ENCODE measurements at regions not wholly inside any gene's neighbourhood (a gene's known extent, or its start where the extent isn't known, plus 50 kb on each side); places are given as distances from the start of the nearest gene placed in this dataset.
"Not testable (repeated sequence)": the region's sequence is repeated elsewhere in the genome, so short reads cannot be mapped to it uniquely, and the experiment has no call there.

GRCh38 chr12:33589576-33590114, 150.0 kb upstream of the SYT10 start:
- DNase-seq (ENCODE audit: low read depth in 2 of 2) = no peak

GRCh38 chr12:33593753-33594152, 154.1 kb upstream of the SYT10 start:
- DNase-seq (ENCODE audit: low read depth in 2 of 2) = no peak

GRCh38 chr12:33596061-33596460, 156.4 kb upstream of the SYT10 start:
- DNase-seq (ENCODE audit: low read depth in 2 of 2) = no peak

GRCh38 chr12:33596814-33597213, 157.2 kb upstream of the SYT10 start:
- DNase-seq (ENCODE audit: low read depth in 2 of 2) = no peak

GRCh38 chr12:33602515-33602914, 162.9 kb upstream of the SYT10 start:
- DNase-seq (ENCODE audit: low read depth in 2 of 2) = no peak

GRCh38 chr12:33605757-33606156, 166.1 kb upstream of the SYT10 start:
- no peak for DNase-seq (ENCODE audit: low read depth in 2 of 2)

- no peak for DNase-seq (ENCODE audit: low read depth in 2 of 2)
Measured at GRCh38 chr12:33609910-33610309, 170.3 kb upstream of the SYT10 start.

- no peak for DNase-seq (ENCODE audit: low read depth in 2 of 2)
Measured at GRCh38 chr12:33614630-33615029, 175.0 kb upstream of the SYT10 start.

- DNase-seq (ENCODE audit: low read depth in 2 of 2) = no peak
Measured at GRCh38 chr12:33617218-33617617, 177.6 kb upstream of the SYT10 start.

- DNase-seq (ENCODE audit: low read depth in 2 of 2) = no peak
Measured at GRCh38 chr12:33628087-33628486, 188.5 kb upstream of the SYT10 start.

- DNase-seq (ENCODE audit: low read depth in 2 of 2) = no peak
Measured at GRCh38 chr12:33634544-33634943, 194.9 kb upstream of the SYT10 start.

- DNase-seq (ENCODE audit: low read depth in 2 of 2) = not testable (repeated sequence)
Measured at GRCh38 chr12:33636930-33637329, 197.3 kb upstream of the SYT10 start.

- no peak for DNase-seq (ENCODE audit: low read depth in 2 of 2)
Measured at GRCh38 chr12:33639975-33640374, 200.4 kb upstream of the SYT10 start.

GRCh38 chr12:33649992-33650391, 210.4 kb upstream of the SYT10 start:
- no peak for DNase-seq (ENCODE audit: low read depth in 2 of 2)

GRCh38 chr12:33650832-33651231, 211.2 kb upstream of the SYT10 start:
- no peak for DNase-seq (ENCODE audit: low read depth in 2 of 2)

GRCh38 chr12:33653362-33653761, 213.7 kb upstream of the SYT10 start:
- DNase-seq (ENCODE audit: low read depth in 2 of 2) = no peak

GRCh38 chr12:33654313-33654712, 214.7 kb upstream of the SYT10 start:
- DNase-seq (ENCODE audit: low read depth in 2 of 2) = no peak

GRCh38 chr12:33663000-33663654, 223.5 kb upstream of the SYT10 start:
- DNase-seq (ENCODE audit: low read depth in 2 of 2) = no peak

GRCh38 chr12:33669349-33669748, 229.7 kb upstream of the SYT10 start:
- no peak for DNase-seq (ENCODE audit: low read depth in 2 of 2)

- DNase-seq (ENCODE audit: low read depth in 2 of 2) = no peak
Measured at GRCh38 chr12:33670284-33670683, 230.7 kb upstream of the SYT10 start.

GRCh38 chr12:33671676-33672075, 232.1 kb upstream of the SYT10 start:
- DNase-seq (ENCODE audit: low read depth in 2 of 2) = no peak

- DNase-seq (ENCODE audit: low read depth in 2 of 2) = no peak
Measured at GRCh38 chr12:33672836-33673577, 233.4 kb upstream of the SYT10 start.

- no peak for DNase-seq (ENCODE audit: low read depth in 2 of 2)
Measured at GRCh38 chr12:33676866-33677265, 237.2 kb upstream of the SYT10 start.
